GM13976 (cell line): ENCODE measurements at regions not wholly inside any gene's neighbourhood (a gene's known extent, or its start where the extent isn't known, plus 50 kb on each side); places are given as distances from the start of the nearest gene placed in this dataset.
"Not testable (repeated sequence)": the region's sequence is repeated elsewhere in the genome, so short reads cannot be mapped to it uniquely, and the experiment has no call there.

ENCODE experiments used
- DNase-seq: peaks from one replicate; pipeline ENCODE4 v3.0.0; 2012; ENCODE audit warnings: low spot score
- CTCF ChIP-seq: IDR thresholded peaks from 2 replicates; pipeline ENCODE4 v1.5.1; 2012; ENCODE audit warnings: borderline replicate concordance, mild to moderate bottlenecking; ENCODE audit not compliant: insufficient read depth; ENCODE audit errors: extremely low read depth, missing control alignments, control extremely low read depth
- in situ Hi-C: fragments of 300-500 bp; cut with MboI; formaldehyde crosslinking; loops from one replicate; pipeline ENCODE4 v1.12.0; 2022; ENCODE audit warnings: low sequenced_read_pairs, mixed read lengths, inconsistent platforms; ENCODE audit not compliant: unreplicated experiment

GRCh38 chrX:65203545-65203944, 227.3 kb upstream of the ZC4H2 start:
- DNase-seq: no peak
- in situ Hi-C loops: no loop called here
- no peak for TF ChIP-seq CTCF

GRCh38 chrX:65196758-65197360, 220.6 kb upstream of the ZC4H2 start:
- TF ChIP-seq CTCF: no peak
- in situ Hi-C loops: no loop called here
- no peak for DNase-seq

GRCh38 chrX:65195621-65196020, 219.4 kb upstream of the ZC4H2 start:
- TF ChIP-seq CTCF: no peak
- DNase-seq: no peak
- in situ Hi-C loops: no loop called here

GRCh38 chrX:65194547-65194946, 218.3 kb upstream of the ZC4H2 start:
- in situ Hi-C loops: no loop called here
- TF ChIP-seq CTCF: no peak
- no peak for DNase-seq

GRCh38 chrX:65163325-65163724, 187.1 kb upstream of the ZC4H2 start:
- in situ Hi-C loops, DNase-seq: not testable (repeated sequence)

GRCh38 chrX:65148232-65148631, 172.0 kb upstream of the ZC4H2 start:
- TF ChIP-seq CTCF: no peak
- in situ Hi-C loops: no loop called here
- no peak for DNase-seq

- in situ Hi-C loops: no loop called here
- TF ChIP-seq CTCF: no peak
- DNase-seq: no peak
These were observed 160.2 kb upstream of the ZC4H2 start for GRCh38 chrX:65136424-65136823.
